Panc1 (cell line): ENCODE measurements at regions not wholly inside any gene's neighbourhood (a gene's known extent, or its start where the extent isn't known, plus 50 kb on each side); places are given as distances from the start of the nearest gene placed in this dataset.

ENCODE experiments used
- ATAC-seq: fragments of 200-7000 bp; cut with Tn5 transposase; 2 replicates; pipeline ENCODE4 v1.9.1; 2020; ENCODE audit warnings: mild to moderate bottlenecking, moderate library complexity
- BruUV-seq: library from RNA; stranded (reverse); fragments of 400-500 nt; replicated peaks from 2 replicates; lab custom pipeline; 2021; lab: Mats Ljungman, UMichigan
- CTCF ChIA-PET: fragments of 300-600 bp; sonication (Branson Sonifier 250); formaldehyde crosslinking; loops from one replicate; lab custom pipeline; 2022; ENCODE audit warnings: antibody characterized with exemption; lab: Charles Lee
- POLR2A ChIA-PET: fragments of 300-600 bp; sonication (Branson Sonifier 250); formaldehyde crosslinking; loops from one replicate; lab custom pipeline; 2022; ENCODE audit warnings: antibody characterized with exemption; lab: Charles Lee
- DNase-seq: peaks from one replicate; pipeline ENCODE4 v3.0.0-alpha.2; 2010; ENCODE audit warnings: low read depth, low spot score
- H3K27ac ChIP-seq: 2 replicates; pipeline ENCODE4 v1.5.1; 2011; ENCODE audit warnings: mild to moderate bottlenecking, low read length, inconsistent platforms
- H3K27me3 ChIP-seq: fragments of 200-500 bp; sonication (Bioruptor generic); 2 replicates; pipeline ENCODE4 v1.6.0; 2014; ENCODE audit warnings: low read length, inconsistent platforms; ENCODE audit not compliant: control insufficient read depth, insufficient read depth
- H3K36me3 ChIP-seq: fragments of 200-500 bp; sonication (Bioruptor generic); 2 replicates; pipeline ENCODE4 v1.5.1; 2014; ENCODE audit warnings: inconsistent platforms, mild to moderate bottlenecking, low read length, moderate library complexity; ENCODE audit not compliant: control insufficient read depth, insufficient read depth
- H3K4me1 ChIP-seq: 2 replicates; pipeline ENCODE4 v1.5.1; 2011; ENCODE audit warnings: inconsistent platforms, mild to moderate bottlenecking, low read length, moderate library complexity; ENCODE audit not compliant: control insufficient read depth, insufficient read depth
- H3K4me3 ChIP-seq, 2 experiments: 2 replicates each; pipeline ENCODE4 v1.5.1; 2011 to 2012; ENCODE audit warnings: low read depth in 2 of 2, low read length in 2 of 2, mild to moderate bottlenecking in 2 of 2, inconsistent platforms in 1 of 2, moderate library complexity in 1 of 2
- H3K9me3 ChIP-seq: fragments of 200-500 bp; sonication (Bioruptor generic); 2 replicates; pipeline ENCODE4 v1.5.1; 2014; ENCODE audit warnings: low read depth, mild to moderate bottlenecking, inconsistent platforms, low read length, moderate library complexity; ENCODE audit not compliant: control insufficient read depth, insufficient read depth
- POLR2AphosphoS5 ChIP-seq: IDR thresholded peaks from 2 replicates; pipeline ENCODE4 v1.6.1; 2012; ENCODE audit warnings: mild to moderate bottlenecking, low read depth, low read length, moderate library complexity
- SIN3A ChIP-seq: IDR thresholded peaks from 2 replicates; pipeline ENCODE4 v1.6.1; 2012; ENCODE audit warnings: low read depth, mild to moderate bottlenecking, low read length, moderate library complexity, borderline replicate concordance; ENCODE audit not compliant: insufficient read depth
- TCF7L2 ChIP-seq: IDR thresholded peaks from 2 replicates; pipeline ENCODE4 v1.6.1; 2011; ENCODE audit warnings: mild to moderate bottlenecking, low read depth, low read length, inconsistent platforms
- in situ Hi-C: cut with HindIII; loops from 2 replicates; pipeline ENCODE4 v1.10.0; 2016; ENCODE audit warnings: low sequenced_read_pairs, low pct_unique_long_range_greater_than_20kb
- intact Hi-C: fragments of 100-400 bp; cut with micrococcal nuclease; formaldehyde crosslinking; loops from one replicate; pipeline ENCODE4 v1.10.0; 2022; ENCODE audit not compliant: unreplicated experiment
- TF ChIP-seq, protein P1 (sequence below), 2 experiments: IDR thresholded peaks; 2 replicates each; pipeline ENCODE4 v1.6.1; 2011 to 2012; ENCODE audit warnings: low read depth in 2 of 2, control low read depth in 1 of 2, low read length in 1 of 2, mild to moderate bottlenecking in 1 of 2, moderate library complexity in 1 of 2; ENCODE audit not compliant: insufficient read depth in 1 of 2
- TF ChIP-seq, protein P2 (sequence below): fragments of 450-650 bp; IDR thresholded peaks from 2 replicates; pipeline ENCODE4 v1.5.1; 2017; ENCODE audit warnings: mild to moderate bottlenecking

DNA sequence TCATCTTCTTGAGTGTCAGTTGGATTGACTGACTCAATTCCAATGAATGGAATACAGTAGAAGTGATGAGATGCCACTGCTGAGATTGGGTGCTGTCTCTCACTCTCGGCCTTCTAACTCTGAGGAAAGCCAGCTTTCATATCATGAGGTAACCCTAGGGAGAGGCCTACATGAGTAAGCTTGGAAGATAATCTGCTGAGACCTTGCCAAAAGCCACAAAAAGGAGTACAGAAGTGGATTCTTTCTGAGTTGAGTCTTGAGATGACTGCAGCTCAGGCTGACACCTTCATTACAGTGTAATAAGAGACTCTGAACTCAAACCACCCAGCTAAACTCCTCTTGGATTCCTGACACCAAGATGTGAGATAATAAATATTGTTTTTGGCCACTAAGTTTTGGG, 537.4 kb upstream of the MAGEB18 start:
- Histone ChIP-seq H3K36me3 (no peaks in the 10 kb centered on the region), H3K27ac (no peak overlapping the region), H3K4me3 (no peak overlapping the region), H3K9me3 (no peaks in the 10 kb centered on the region), H3K4me1 (no peaks in the 10 kb centered on the region), H3K27me3 (no peaks in the 10 kb centered on the region)
- DNase-seq (no peak), ATAC-seq (no peak)
- ChIA-PET POLR2A (no interaction called here), CTCF (no interaction called here)
- intact Hi-C loops, result no loop called here
- in situ Hi-C loops, result no loop called here
- TF ChIP-seq SIN3A, result no peak
- TF ChIP-seq, protein P1, sequence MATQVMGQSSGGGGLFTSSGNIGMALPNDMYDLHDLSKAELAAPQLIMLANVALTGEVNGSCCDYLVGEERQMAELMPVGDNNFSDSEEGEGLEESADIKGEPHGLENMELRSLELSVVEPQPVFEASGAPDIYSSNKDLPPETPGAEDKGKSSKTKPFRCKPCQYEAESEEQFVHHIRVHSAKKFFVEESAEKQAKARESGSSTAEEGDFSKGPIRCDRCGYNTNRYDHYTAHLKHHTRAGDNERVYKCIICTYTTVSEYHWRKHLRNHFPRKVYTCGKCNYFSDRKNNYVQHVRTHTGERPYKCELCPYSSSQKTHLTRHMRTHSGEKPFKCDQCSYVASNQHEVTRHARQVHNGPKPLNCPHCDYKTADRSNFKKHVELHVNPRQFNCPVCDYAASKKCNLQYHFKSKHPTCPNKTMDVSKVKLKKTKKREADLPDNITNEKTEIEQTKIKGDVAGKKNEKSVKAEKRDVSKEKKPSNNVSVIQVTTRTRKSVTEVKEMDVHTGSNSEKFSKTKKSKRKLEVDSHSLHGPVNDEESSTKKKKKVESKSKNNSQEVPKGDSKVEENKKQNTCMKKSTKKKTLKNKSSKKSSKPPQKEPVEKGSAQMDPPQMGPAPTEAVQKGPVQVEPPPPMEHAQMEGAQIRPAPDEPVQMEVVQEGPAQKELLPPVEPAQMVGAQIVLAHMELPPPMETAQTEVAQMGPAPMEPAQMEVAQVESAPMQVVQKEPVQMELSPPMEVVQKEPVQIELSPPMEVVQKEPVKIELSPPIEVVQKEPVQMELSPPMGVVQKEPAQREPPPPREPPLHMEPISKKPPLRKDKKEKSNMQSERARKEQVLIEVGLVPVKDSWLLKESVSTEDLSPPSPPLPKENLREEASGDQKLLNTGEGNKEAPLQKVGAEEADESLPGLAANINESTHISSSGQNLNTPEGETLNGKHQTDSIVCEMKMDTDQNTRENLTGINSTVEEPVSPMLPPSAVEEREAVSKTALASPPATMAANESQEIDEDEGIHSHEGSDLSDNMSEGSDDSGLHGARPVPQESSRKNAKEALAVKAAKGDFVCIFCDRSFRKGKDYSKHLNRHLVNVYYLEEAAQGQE (IDR thresholded peaks at IDR 0.05; ENCODE audit: insufficient read depth in 1 of 2, low read depth in 2 of 2, low read length in 1 of 2), result no peak
- BruUV-seq, result no TSS peak

DNA sequence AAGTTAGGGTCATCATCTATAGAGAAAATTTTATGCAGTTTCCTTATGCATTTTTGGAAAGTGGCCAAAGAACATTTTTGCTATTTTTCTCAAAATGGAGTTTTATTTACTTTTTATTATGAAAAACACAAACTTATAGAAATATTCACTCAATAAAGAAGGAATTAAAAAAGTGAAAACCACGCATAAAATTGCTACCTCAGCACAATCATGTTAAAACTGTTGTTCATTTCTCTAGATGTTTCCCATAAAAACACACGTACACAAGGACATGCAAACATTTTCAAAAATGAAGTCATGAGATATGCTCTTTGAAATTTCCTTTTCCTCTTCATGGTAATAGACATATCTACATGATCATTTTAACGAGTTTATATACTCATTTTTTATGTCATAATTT, 536.8 kb upstream of the MAGEB18 start:
- ChIA-PET CTCF (no interaction called here), POLR2A (no interaction called here)
- H3K36me3 ChIP-seq, result no peaks in the 10 kb centered on the region
- DNase-seq, result no peak
- TF ChIP-seq, protein P1 (IDR thresholded peaks at IDR 0.05; ENCODE audit: insufficient read depth in 1 of 2, low read depth in 2 of 2, low read length in 1 of 2), result no peak
- TF ChIP-seq TCF7L2 (no peak), SIN3A (no peak), POLR2AphosphoS5 (no peak)
- TF ChIP-seq, protein P2, sequence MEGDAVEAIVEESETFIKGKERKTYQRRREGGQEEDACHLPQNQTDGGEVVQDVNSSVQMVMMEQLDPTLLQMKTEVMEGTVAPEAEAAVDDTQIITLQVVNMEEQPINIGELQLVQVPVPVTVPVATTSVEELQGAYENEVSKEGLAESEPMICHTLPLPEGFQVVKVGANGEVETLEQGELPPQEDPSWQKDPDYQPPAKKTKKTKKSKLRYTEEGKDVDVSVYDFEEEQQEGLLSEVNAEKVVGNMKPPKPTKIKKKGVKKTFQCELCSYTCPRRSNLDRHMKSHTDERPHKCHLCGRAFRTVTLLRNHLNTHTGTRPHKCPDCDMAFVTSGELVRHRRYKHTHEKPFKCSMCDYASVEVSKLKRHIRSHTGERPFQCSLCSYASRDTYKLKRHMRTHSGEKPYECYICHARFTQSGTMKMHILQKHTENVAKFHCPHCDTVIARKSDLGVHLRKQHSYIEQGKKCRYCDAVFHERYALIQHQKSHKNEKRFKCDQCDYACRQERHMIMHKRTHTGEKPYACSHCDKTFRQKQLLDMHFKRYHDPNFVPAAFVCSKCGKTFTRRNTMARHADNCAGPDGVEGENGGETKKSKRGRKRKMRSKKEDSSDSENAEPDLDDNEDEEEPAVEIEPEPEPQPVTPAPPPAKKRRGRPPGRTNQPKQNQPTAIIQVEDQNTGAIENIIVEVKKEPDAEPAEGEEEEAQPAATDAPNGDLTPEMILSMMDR, result no peak
- BruUV-seq, result no TSS peak
- in situ Hi-C loops (no loop called here), intact Hi-C loops (no loop called here)
- H3K27me3 ChIP-seq, result no peaks in the 10 kb centered on the region
- H3K4me3 ChIP-seq, result no peak overlapping the region
- no peak overlapping the region for H3K27ac ChIP-seq
- no peaks in the 10 kb centered on the region for H3K9me3 ChIP-seq
- H3K4me1 ChIP-seq, result no peaks in the 10 kb centered on the region
- no peak for ATAC-seq
